ENCODE measurements at regions not wholly inside any gene's neighbourhood (a gene's known extent, or its start where the extent isn't known, plus 50 kb on each side); places are given as distances from the start of the nearest gene placed in this dataset.

- H2AFZ ChIP-seq (ENCODE audit: low read depth) = no peak overlapping the region
- no peaks in the 10 kb centered on the region for H3K9me2 ChIP-seq
- 82% methylated on average over 17 of the region's 28 CpGs for WGBS (ENCODE audit: low lambda C conversion rate)
- no peaks in the 10 kb centered on the region for H3K36me3 ChIP-seq (replicated peaks in 1 of 2; ENCODE audit: control insufficient read depth in 1 of 2, insufficient read depth in 2 of 2, low read length in 1 of 2)
- no peaks in the 10 kb centered on the region for H3K79me2 ChIP-seq (ENCODE audit: insufficient read depth)
- ChIA-PET CTCF (no interaction called here), POLR2A (no interaction called here)
- H3K4me1 ChIP-seq (ENCODE audit: control insufficient read depth in 1 of 2, insufficient read depth in 2 of 2, low read depth in 1 of 2, low read length in 1 of 2) = no peaks in the 10 kb centered on the region
- no peak for DNase-seq
- no peak overlapping the region for H3K27ac ChIP-seq (ENCODE audit: low read depth in 2 of 2, low read length in 1 of 2)
- no peak overlapping the region for H3K9ac ChIP-seq
- H3K27me3 ChIP-seq (ENCODE audit: insufficient read depth) = no peaks in the 10 kb centered on the region
- H4K20me1 ChIP-seq (ENCODE audit: insufficient read depth) = no peaks in the 10 kb centered on the region
- no peak overlapping the region for H3K4me3 ChIP-seq (ENCODE audit: low read depth in 2 of 2, low read length in 1 of 2)
- no peaks in the 10 kb centered on the region for H3F3A ChIP-seq (replicated peaks; ENCODE audit: insufficient read depth)
- H3K4me2 ChIP-seq = no peak overlapping the region
- no peak for TF ChIP-seq GATA2 (CRISPR knock-in tag; IDR thresholded peaks at IDR 0.05)
- TF ChIP-seq NFIC (IDR thresholded peaks at IDR 0.05; ENCODE audit: borderline replicate concordance) = no peak
- TF ChIP-seq RCOR1 (IDR thresholded peaks at IDR 0.05; ENCODE audit: low read length) = no peak
- no peak for TF ChIP-seq MAX (IDR thresholded peaks at IDR 0.05; ENCODE audit: low read depth)
- TF ChIP-seq SIN3A (IDR thresholded peaks at IDR 0.05; ENCODE audit: borderline replicate concordance, low read depth, low read length) = no peak
- TF ChIP-seq FOXJ3 (CRISPR knock-in tag; IDR thresholded peaks at IDR 0.05) = no peak
- TF ChIP-seq RFX5 (IDR thresholded peaks at IDR 0.05; ENCODE audit: low read length) = no peak
- no peak for TF ChIP-seq MEF2A (IDR thresholded peaks at IDR 0.05; ENCODE audit: borderline replicate concordance, low read depth)
- no peak for TF ChIP-seq EZH2phosphoT487 (IDR thresholded peaks at IDR 0.05; ENCODE audit: borderline replicate concordance, low read depth)
- TF ChIP-seq EP300 (IDR thresholded peaks at IDR 0.05; ENCODE audit: borderline replicate concordance in 1 of 2, low read depth in 1 of 2, low read length in 1 of 2) = no peak
- TF ChIP-seq RAD21 (IDR thresholded peaks at IDR 0.05; ENCODE audit: low read length) = no peak
- TF ChIP-seq MXI1 (IDR thresholded peaks at IDR 0.05; ENCODE audit: low read depth, low read length) = no peak
- no peak for TF ChIP-seq CHD2 (IDR thresholded peaks at IDR 0.05; ENCODE audit: low read length, partially characterized antibody)
- TF ChIP-seq IRF3 (IDR thresholded peaks at IDR 0.05; ENCODE audit: low read depth, low read length) = no peak
- TF ChIP-seq JUND (IDR thresholded peaks at IDR 0.05) = no peak
- TF ChIP-seq REST (IDR thresholded peaks at IDR 0.05; ENCODE audit: low read depth, low read length) = no peak
- TF ChIP-seq RXRA (IDR thresholded peaks at IDR 0.05; ENCODE audit: borderline replicate concordance, low read depth) = no peak
- TF ChIP-seq TAF1 (IDR thresholded peaks at IDR 0.05; ENCODE audit: borderline replicate concordance, low read depth, low read length) = no peak
- no peak for TF ChIP-seq TEAD4 (IDR thresholded peaks at IDR 0.05; ENCODE audit: borderline replicate concordance, insufficient read depth)
- H3K9me3 ChIP-seq = no peaks in the 10 kb centered on the region
Observed at GRCh38 chr12:114817571-114818425, 133.8 kb upstream of the TBX3 start.

Data from SK-N-SH (cell line).